Neural cell (in vitro differentiated cells): ENCODE measurements at regions not wholly inside any gene's neighbourhood (a gene's known extent, or its start where the extent isn't known, plus 50 kb on each side); places are given as distances from the start of the nearest gene placed in this dataset.

Experiments used
- CTCF ChIP-seq: fragments of 450-650 bp; IDR thresholded peaks from 2 replicates; pipeline ENCODE4 v1.5.1; 2014; ENCODE audit warnings: antibody characterized with exemption, mild to moderate bottlenecking, moderate library complexity; ENCODE audit not compliant: poor library complexity, severe bottlenecking
- POLR2AphosphoS5 ChIP-seq: IDR thresholded peaks from 2 replicates; pipeline ENCODE4 v1.6.1; 2012

DNA sequence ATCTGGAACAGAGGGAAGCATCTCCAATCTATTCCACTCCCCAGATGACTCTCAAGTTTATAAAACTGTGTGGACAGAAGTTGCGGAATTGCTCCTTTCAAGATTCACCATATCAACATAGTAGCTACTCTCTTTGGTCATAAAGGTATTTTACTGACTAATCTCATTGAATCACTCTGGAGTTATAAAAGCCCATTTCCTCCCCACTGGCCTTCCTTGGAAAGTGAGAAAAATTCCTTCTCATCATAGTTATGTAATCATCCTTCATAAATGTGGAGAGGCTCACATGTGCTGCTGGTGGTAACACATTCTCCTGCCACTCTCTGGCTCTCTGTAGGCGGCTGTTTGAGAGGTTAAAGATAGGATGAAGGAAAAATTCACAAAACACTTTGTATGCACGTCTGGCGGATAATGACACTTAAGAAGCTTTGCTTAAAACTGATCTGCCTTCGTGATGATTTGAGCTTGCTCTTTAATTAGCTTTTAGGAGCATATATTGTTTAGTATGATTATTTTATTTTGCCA is 1034.0 kb upstream of the EEF2KMT start:
- TF ChIP-seq CTCF (no peak), POLR2AphosphoS5 (no peak)
